Fibroblast of skin of right quadriceps (primary cell): ENCODE measurements at regions not wholly inside any gene's neighbourhood (a gene's known extent, or its start where the extent isn't known, plus 50 kb on each side); places are given as distances from the start of the nearest gene placed in this dataset.

Source experiments
- DNase-seq: peaks from one replicate; pipeline ENCODE4 v3.0.0-alpha.2; 2013

- no peak for DNase-seq
These were observed 82.7 kb downstream of the THAP12 start for GRCh38 chr11:76298255-76298654.

- no peak for DNase-seq
These were observed 84.0 kb downstream of the THAP12 start for GRCh38 chr11:76296731-76297542.

- no peak for DNase-seq
These were observed 86.9 kb upstream of the WNT11 start for GRCh38 chr11:76293189-76293631.

- DNase-seq = no peak
These were observed 86.4 kb upstream of the WNT11 start for GRCh38 chr11:76292583-76293188.

- DNase-seq = no peak
These were observed 85.5 kb upstream of the WNT11 start for GRCh38 chr11:76291576-76292526.

- no peak for DNase-seq
These were observed 82.1 kb upstream of the WNT11 start for GRCh38 chr11:76288166-76288980.

- no peak for DNase-seq
These were observed 80.9 kb upstream of the WNT11 start for GRCh38 chr11:76287227-76287626.

GRCh38 chr11:76285397-76286104, 79.2 kb upstream of the WNT11 start:
- DNase-seq = no peak

GRCh38 chr11:76284161-76284560, 77.9 kb upstream of the WNT11 start:
- no peak for DNase-seq

GRCh38 chr11:76282811-76283595, 76.7 kb upstream of the WNT11 start:
- DNase-seq = no peak

- no peak for DNase-seq
These were observed 75.9 kb upstream of the WNT11 start for GRCh38 chr11:76282172-76282571.

GRCh38 chr11:76281558-76281906, 75.2 kb upstream of the WNT11 start:
- DNase-seq = no peak

- DNase-seq = no peak
These were observed 74.7 kb upstream of the WNT11 start for GRCh38 chr11:76280882-76281557.

GRCh38 chr11:76280151-76280881, 74.0 kb upstream of the WNT11 start:
- DNase-seq = no peak

- no peak for DNase-seq
These were observed 73.3 kb upstream of the WNT11 start for GRCh38 chr11:76279646-76280045.

GRCh38 chr11:76279038-76279437, 72.7 kb upstream of the WNT11 start:
- DNase-seq = no peak

- no peak for DNase-seq
These were observed 72.2 kb upstream of the WNT11 start for GRCh38 chr11:76278526-76278925.

- no peak for DNase-seq
These were observed 71.2 kb upstream of the WNT11 start for GRCh38 chr11:76277298-76278175.

GRCh38 chr11:76276781-76277155, 70.5 kb upstream of the WNT11 start:
- no peak for DNase-seq
